Body of pancreas (tissue), 4 donors: ENCODE measurements at regions not wholly inside any gene's neighbourhood (a gene's known extent, or its start where the extent isn't known, plus 50 kb on each side); places are given as distances from the start of the nearest gene placed in this dataset.

Experiments used
- CTCF ChIP-seq, 7 experiments: fragments of 450-650 bp in 4 of 7; fragments of 200-600 bp in 3 of 7; sonication (generic) in 3 of 7; IDR thresholded peaks; one replicate each; pipeline ENCODE4 v1.5.1; 2016 to 2019; ENCODE audit warnings: antibody characterized with exemption in 7 of 7
- POLR2A ChIP-seq, 3 donors: fragments of 450-650 bp; IDR thresholded peaks; one replicate each; pipeline ENCODE4 v1.6.1; 2016; ENCODE audit warnings: antibody characterized with exemption in 3 of 3, mild to moderate bottlenecking in 2 of 3

GRCh38 chr2:51919395-51919794 is 887.5 kb upstream of the NRXN1 start:
- TF ChIP-seq POLR2A (IDR thresholded peaks at IDR 0.05) (no peak), CTCF (IDR thresholded peaks at IDR 0.05) (no peak)
